ENCODE measurements at regions not wholly inside any gene's neighbourhood (a gene's known extent, or its start where the extent isn't known, plus 50 kb on each side); places are given as distances from the start of the nearest gene placed in this dataset.

- Histone ChIP-seq H3K4me1 (ENCODE audit: insufficient read depth, low read length, poor library complexity, severe bottlenecking) (no peaks in the 10 kb centered on the region), H3K36me3 (ENCODE audit: insufficient read depth, low read length, poor library complexity, severe bottlenecking) (no peaks in the 10 kb centered on the region), H3K9me3 (ENCODE audit: low read depth, low read length, poor library complexity, severe bottlenecking) (peaks cover 5% of the 10 kb centered on the region), H3K27me3 (replicated peaks; ENCODE audit: insufficient read depth, low read depth, low read length, poor library complexity) (no peaks in the 10 kb centered on the region), H3K27ac (ENCODE audit: low read depth, low read length, poor library complexity, severe bottlenecking) (no peak overlapping the region), H3K4me3 (ENCODE audit: low read depth, low read length, poor library complexity, severe bottlenecking) (no peak overlapping the region)
- no peak for DNase-seq (ENCODE audit: low spot score)
- CTCF ChIA-PET = no interaction called here
- TF ChIP-seq CTCF (conservative IDR thresholded peaks at IDR 0.05; ENCODE audit: low read depth, low read length) (no peak), EZH2 (IDR thresholded peaks at IDR 0.05; ENCODE audit: borderline replicate concordance, low read depth, low read length, poor library complexity, severe bottlenecking) (no peak)
- intact Hi-C loops (cut with micrococcal nuclease; ENCODE audit: unreplicated experiment) = no loop called here
- BruUV-seq (replicated peaks) = no TSS peak
- POLR2A ChIA-PET (ENCODE audit: low non-redundant PET) = no interaction called here
Observed at GRCh38 chrX:850471-850916, 219.9 kb downstream of the SHOX start.

- Histone ChIP-seq H3K27me3 (replicated peaks; ENCODE audit: insufficient read depth, low read depth, low read length, poor library complexity) (no peaks in the 10 kb centered on the region), H3K4me3 (ENCODE audit: low read depth, low read length, poor library complexity, severe bottlenecking) (no peak overlapping the region), H3K9me3 (ENCODE audit: low read depth, low read length, poor library complexity, severe bottlenecking) (peaks cover 4% of the 10 kb centered on the region), H3K36me3 (ENCODE audit: insufficient read depth, low read length, poor library complexity, severe bottlenecking) (no peaks in the 10 kb centered on the region), H3K27ac (ENCODE audit: low read depth, low read length, poor library complexity, severe bottlenecking) (no peak overlapping the region), H3K4me1 (ENCODE audit: insufficient read depth, low read length, poor library complexity, severe bottlenecking) (no peaks in the 10 kb centered on the region)
- DNase-seq (ENCODE audit: low spot score) = no peak
- intact Hi-C loops (cut with micrococcal nuclease; ENCODE audit: unreplicated experiment) = no loop called here
- BruUV-seq (replicated peaks) = no TSS peak
- ChIA-PET CTCF (no interaction called here), POLR2A (ENCODE audit: low non-redundant PET) (no interaction called here)
- TF ChIP-seq CTCF (conservative IDR thresholded peaks at IDR 0.05; ENCODE audit: low read depth, low read length) (no peak), EZH2 (IDR thresholded peaks at IDR 0.05; ENCODE audit: borderline replicate concordance, low read depth, low read length, poor library complexity, severe bottlenecking) (no peak)
Observed at GRCh38 chrX:848386-848785, 217.8 kb downstream of the SHOX start.

- no TSS peak for BruUV-seq (replicated peaks)
- TF ChIP-seq EZH2 (IDR thresholded peaks at IDR 0.05; ENCODE audit: borderline replicate concordance, low read depth, low read length, poor library complexity, severe bottlenecking) = no peak
- no peak for TF ChIP-seq CTCF (conservative IDR thresholded peaks at IDR 0.05; ENCODE audit: low read depth, low read length)
- POLR2A ChIA-PET (ENCODE audit: low non-redundant PET) = no interaction called here
- Histone ChIP-seq H3K4me1 (ENCODE audit: insufficient read depth, low read length, poor library complexity, severe bottlenecking) (no peaks in the 10 kb centered on the region), H3K4me3 (ENCODE audit: low read depth, low read length, poor library complexity, severe bottlenecking) (no peak overlapping the region), H3K27ac (ENCODE audit: low read depth, low read length, poor library complexity, severe bottlenecking) (no peak overlapping the region), H3K9me3 (ENCODE audit: low read depth, low read length, poor library complexity, severe bottlenecking) (no peaks in the 10 kb centered on the region), H3K36me3 (ENCODE audit: insufficient read depth, low read length, poor library complexity, severe bottlenecking) (no peaks in the 10 kb centered on the region), H3K27me3 (replicated peaks; ENCODE audit: insufficient read depth, low read depth, low read length, poor library complexity) (no peaks in the 10 kb centered on the region)
- no peak for DNase-seq (ENCODE audit: low spot score)
- CTCF ChIA-PET = no interaction called here
- intact Hi-C loops (cut with micrococcal nuclease; ENCODE audit: unreplicated experiment) = no loop called here
Observed at GRCh38 chrX:843306-843705, 212.7 kb downstream of the SHOX start.

Data from A673 (cell line).